IPS DF 6.9 (cell line): ENCODE measurements at regions not wholly inside any gene's neighbourhood (a gene's known extent, or its start where the extent isn't known, plus 50 kb on each side); places are given as distances from the start of the nearest gene placed in this dataset.

Experiments used
- DNase-seq: peaks from one replicate; pipeline ENCODE4 v3.0.0-alpha.2; 2013; ENCODE audit warnings: low read depth, low spot score
- H3K27ac ChIP-seq: one replicate; pipeline ENCODE4 v1.5.1; 2013; ENCODE audit warnings: low read length, control low read depth
- H3K27me3 ChIP-seq: 2 replicates; pipeline ENCODE4 v1.6.1; 2013; ENCODE audit warnings: mild to moderate bottlenecking, low read length; ENCODE audit not compliant: control insufficient read depth, insufficient read depth
- H3K36me3 ChIP-seq: 2 replicates; pipeline ENCODE4 v1.6.1; 2013; ENCODE audit warnings: low read length; ENCODE audit not compliant: control insufficient read depth, insufficient read depth
- H3K4me1 ChIP-seq: 2 replicates; pipeline ENCODE4 v1.6.1; 2013; ENCODE audit warnings: low read length; ENCODE audit not compliant: control insufficient read depth, insufficient read depth
- H3K4me3 ChIP-seq: 2 replicates; pipeline ENCODE4 v1.5.1; 2013; ENCODE audit warnings: mild to moderate bottlenecking, low read length
- H3K9me3 ChIP-seq: 2 replicates; pipeline ENCODE4 v1.6.1; 2013; ENCODE audit warnings: low read length, inconsistent platforms; ENCODE audit not compliant: control insufficient read depth, insufficient read depth
- WGBS: extraction: QIAGEN DNeasy Blood & Tissue Kit; methylation state at CpG from one replicate; pipeline ENCODE4 v1.1.7; 2013; ENCODE audit warnings: mixed read lengths, missing lambda C conversion rate; ENCODE audit not compliant: insufficient read length, insufficient coverage; 5-methylcytosine and 5-hydroxymethylcytosine counted together

GRCh38 chr14:83529531-83529930, 1995.9 kb upstream of the SEL1L start:
- no peaks in the 10 kb centered on the region for H3K4me1 ChIP-seq
- no peaks in the 10 kb centered on the region; the same call in 1 of the 2 replicates for H3K9me3 ChIP-seq
- no peak overlapping the region for H3K27ac ChIP-seq
- H3K27me3 ChIP-seq = no peaks in the 10 kb centered on the region
- WGBS = no CpG with 5 or more reads among the region's 2 CpGs
- no peak overlapping the region for H3K4me3 ChIP-seq
- DNase-seq = no peak
- no peaks in the 10 kb centered on the region for H3K36me3 ChIP-seq

- Histone ChIP-seq H3K36me3 (no peaks in the 10 kb centered on the region), H3K9me3 (no peaks in the 10 kb centered on the region), H3K27ac (no peak overlapping the region), H3K4me1 (no peaks in the 10 kb centered on the region), H3K27me3 (no peaks in the 10 kb centered on the region), H3K4me3 (no peak overlapping the region)
- DNase-seq = no peak
Observed at GRCh38 chr14:83533734-83534133, 1996.2 kb upstream of the FLRT2 start.

- Histone ChIP-seq H3K36me3 (no peaks in the 10 kb centered on the region), H3K27ac (no peak overlapping the region), H3K9me3 (no peaks in the 10 kb centered on the region), H3K27me3 (no peaks in the 10 kb centered on the region), H3K4me3 (no peak overlapping the region), H3K4me1 (no peaks in the 10 kb centered on the region)
- no peak for DNase-seq
- no CpG with 5 or more reads among the region's 1 CpG for WGBS
Observed at GRCh38 chr14:83534995-83535394, 1994.9 kb upstream of the FLRT2 start.

- Histone ChIP-seq H3K27ac (no peak overlapping the region), H3K4me1 (no peaks in the 10 kb centered on the region), H3K4me3 (no peak overlapping the region), H3K9me3 (no peaks in the 10 kb centered on the region), H3K27me3 (no peaks in the 10 kb centered on the region), H3K36me3 (no peaks in the 10 kb centered on the region)
- WGBS = no CpG with 5 or more reads among the region's 5 CpGs
- no peak for DNase-seq
Observed at GRCh38 chr14:83535444-83535843, 1994.5 kb upstream of the FLRT2 start.

GRCh38 chr14:83541147-83541546, 1988.8 kb upstream of the FLRT2 start:
- Histone ChIP-seq H3K9me3 (no peaks in the 10 kb centered on the region), H3K36me3 (no peaks in the 10 kb centered on the region), H3K4me3 (no peak overlapping the region), H3K27me3 (no peaks in the 10 kb centered on the region), H3K27ac (no peak overlapping the region), H3K4me1 (no peaks in the 10 kb centered on the region)
- no CpG with 5 or more reads among the region's 13 CpGs for WGBS
- DNase-seq = no peak

- no peaks in the 10 kb centered on the region for H3K36me3 ChIP-seq
- WGBS = no CpG with 5 or more reads among the region's 5 CpGs
- H3K27me3 ChIP-seq = no peaks in the 10 kb centered on the region
- H3K9me3 ChIP-seq = no peaks in the 10 kb centered on the region
- H3K4me1 ChIP-seq = no peaks in the 10 kb centered on the region
- no peak overlapping the region for H3K4me3 ChIP-seq
- no peak for DNase-seq
- no peak overlapping the region for H3K27ac ChIP-seq
Observed at GRCh38 chr14:83548061-83548839, 1981.7 kb upstream of the FLRT2 start.

- no peak overlapping the region for H3K4me3 ChIP-seq
- no peak overlapping the region for H3K27ac ChIP-seq
- H3K9me3 ChIP-seq = no peaks in the 10 kb centered on the region
- no peaks in the 10 kb centered on the region for H3K27me3 ChIP-seq
- WGBS = no CpG with 5 or more reads among the region's 2 CpGs
- no peaks in the 10 kb centered on the region for H3K4me1 ChIP-seq
- no peak for DNase-seq
- H3K36me3 ChIP-seq = no peaks in the 10 kb centered on the region
Observed at GRCh38 chr14:83556065-83556464, 1973.9 kb upstream of the FLRT2 start.

GRCh38 chr14:83556746-83557453, 1973.0 kb upstream of the FLRT2 start:
- no CpG with 5 or more reads among the region's 9 CpGs for WGBS
- no peaks in the 10 kb centered on the region for H3K4me1 ChIP-seq
- no peaks in the 10 kb centered on the region for H3K9me3 ChIP-seq
- no peak overlapping the region for H3K4me3 ChIP-seq
- no peak for DNase-seq
- H3K27me3 ChIP-seq = no peaks in the 10 kb centered on the region
- H3K36me3 ChIP-seq = no peaks in the 10 kb centered on the region
- H3K27ac ChIP-seq = no peak overlapping the region

GRCh38 chr14:83558946-83559345, 1971.0 kb upstream of the FLRT2 start:
- no peak for DNase-seq

GRCh38 chr14:83559721-83560120, 1970.2 kb upstream of the FLRT2 start:
- no peak overlapping the region for H3K27ac ChIP-seq

More at GRCh38 chr14:83558946-83559345, 1971.0 kb upstream of the FLRT2 start:
- Histone ChIP-seq H3K4me1 (no peaks in the 10 kb centered on the region), H3K27ac (no peak overlapping the region), H3K27me3 (no peaks in the 10 kb centered on the region), H3K36me3 (no peaks in the 10 kb centered on the region), H3K9me3 (no peaks in the 10 kb centered on the region), H3K4me3 (no peak overlapping the region)

GRCh38 chr14:83561261-83561660, 1968.7 kb upstream of the FLRT2 start:
- Histone ChIP-seq H3K27me3 (no peaks in the 10 kb centered on the region), H3K4me3 (no peak overlapping the region), H3K27ac (no peak overlapping the region), H3K4me1 (no peaks in the 10 kb centered on the region), H3K9me3 (no peaks in the 10 kb centered on the region), H3K36me3 (no peaks in the 10 kb centered on the region)
- WGBS = no CpG with 5 or more reads among the region's 7 CpGs
- no peak for DNase-seq

More at GRCh38 chr14:83559721-83560120, 1970.2 kb upstream of the FLRT2 start:
- H3K27me3 ChIP-seq = no peaks in the 10 kb centered on the region
- no peak for DNase-seq
- H3K4me3 ChIP-seq = no peak overlapping the region
- no peaks in the 10 kb centered on the region for H3K36me3 ChIP-seq
- H3K9me3 ChIP-seq = no peaks in the 10 kb centered on the region
- no peaks in the 10 kb centered on the region for H3K4me1 ChIP-seq
